22Rv1 (cell line): ENCODE measurements at regions not wholly inside any gene's neighbourhood (a gene's known extent, or its start where the extent isn't known, plus 50 kb on each side); places are given as distances from the start of the nearest gene placed in this dataset.

ENCODE experiments used
- H3K27ac ChIP-seq: fragments of 450-650 bp; 2 replicates; pipeline ENCODE4 v1.5.1; 2017
- ZFX ChIP-seq: fragments of 450-650 bp; IDR thresholded peaks from 2 replicates; pipeline ENCODE4 v1.6.1; 2017; ENCODE audit warnings: antibody characterized with exemption, borderline replicate concordance
- TF ChIP-seq, protein P1 (sequence below): fragments of 450-650 bp; IDR thresholded peaks from 2 replicates; pipeline ENCODE4 v1.5.1; 2017; ENCODE audit warnings: mild to moderate bottlenecking

DNA sequence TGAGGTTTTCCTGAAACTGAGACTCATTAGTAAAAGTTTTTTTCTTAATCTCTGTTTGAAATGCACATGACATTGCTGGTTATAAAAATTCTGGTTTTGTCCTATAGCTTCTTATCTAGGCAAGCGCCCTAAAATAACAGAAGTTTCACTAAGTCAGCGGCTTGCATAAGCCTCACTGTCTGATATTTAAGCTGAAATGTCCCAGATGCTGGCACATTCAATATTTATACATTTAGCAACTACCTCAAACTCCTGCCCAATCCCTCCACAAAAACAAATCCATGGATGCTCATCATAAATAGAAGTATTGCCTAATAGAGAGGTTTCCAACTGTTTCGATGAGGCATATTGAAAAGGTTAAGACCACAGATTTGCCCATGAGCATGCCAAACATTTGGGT lies 83.1 kb upstream of the EGR2 start:
- no peak for TF ChIP-seq ZFX
- TF ChIP-seq, protein P1, sequence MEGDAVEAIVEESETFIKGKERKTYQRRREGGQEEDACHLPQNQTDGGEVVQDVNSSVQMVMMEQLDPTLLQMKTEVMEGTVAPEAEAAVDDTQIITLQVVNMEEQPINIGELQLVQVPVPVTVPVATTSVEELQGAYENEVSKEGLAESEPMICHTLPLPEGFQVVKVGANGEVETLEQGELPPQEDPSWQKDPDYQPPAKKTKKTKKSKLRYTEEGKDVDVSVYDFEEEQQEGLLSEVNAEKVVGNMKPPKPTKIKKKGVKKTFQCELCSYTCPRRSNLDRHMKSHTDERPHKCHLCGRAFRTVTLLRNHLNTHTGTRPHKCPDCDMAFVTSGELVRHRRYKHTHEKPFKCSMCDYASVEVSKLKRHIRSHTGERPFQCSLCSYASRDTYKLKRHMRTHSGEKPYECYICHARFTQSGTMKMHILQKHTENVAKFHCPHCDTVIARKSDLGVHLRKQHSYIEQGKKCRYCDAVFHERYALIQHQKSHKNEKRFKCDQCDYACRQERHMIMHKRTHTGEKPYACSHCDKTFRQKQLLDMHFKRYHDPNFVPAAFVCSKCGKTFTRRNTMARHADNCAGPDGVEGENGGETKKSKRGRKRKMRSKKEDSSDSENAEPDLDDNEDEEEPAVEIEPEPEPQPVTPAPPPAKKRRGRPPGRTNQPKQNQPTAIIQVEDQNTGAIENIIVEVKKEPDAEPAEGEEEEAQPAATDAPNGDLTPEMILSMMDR: no peak
- no peak overlapping the region for H3K27ac ChIP-seq

DNA sequence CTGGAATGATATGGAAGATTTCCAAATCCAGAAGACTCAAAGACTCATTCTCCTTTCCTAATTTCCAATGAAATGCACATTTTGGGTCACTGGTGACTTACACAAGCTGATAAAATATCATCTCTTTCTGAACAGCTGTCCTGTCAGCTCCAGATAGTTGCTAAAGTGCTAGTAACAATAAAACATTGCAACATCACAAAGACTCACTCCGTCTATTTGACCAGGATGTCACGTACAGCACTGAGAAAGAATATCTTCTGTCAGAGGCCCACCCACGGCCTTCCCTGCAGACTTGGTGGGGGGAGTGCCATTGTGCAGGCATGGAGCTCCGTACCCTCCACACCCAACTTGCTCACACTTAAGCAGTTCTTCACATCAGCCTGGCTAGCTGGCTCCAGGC lies 78.9 kb upstream of the EGR2 start:
- no peak for TF ChIP-seq ZFX
- TF ChIP-seq, protein P1: no peak
- no peak overlapping the region for H3K27ac ChIP-seq

DNA sequence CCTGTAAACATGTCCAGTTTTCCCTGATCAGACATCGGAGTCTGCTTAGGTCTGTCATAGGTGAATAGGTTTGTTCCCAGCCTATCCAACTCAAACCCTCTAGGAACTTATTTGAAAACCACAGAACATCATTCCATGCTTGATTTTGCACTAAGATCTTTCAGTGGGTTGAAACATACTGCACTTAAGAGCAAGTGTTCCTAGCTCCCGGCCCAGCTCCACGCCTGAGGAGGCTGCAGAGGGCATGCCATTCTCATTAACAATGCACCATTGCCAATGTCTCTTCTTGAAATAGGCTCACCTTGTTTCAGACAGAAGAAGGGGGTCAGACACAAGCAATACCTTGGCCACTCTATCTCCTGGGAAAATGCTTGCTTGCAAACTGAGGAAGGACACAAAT lies 78.0 kb upstream of the EGR2 start:
- H3K27ac ChIP-seq: no peak overlapping the region
- no peak for TF ChIP-seq ZFX
- TF ChIP-seq, protein P1: no peak

GRCh38 chr10:62893036-62893435 lies 76.9 kb upstream of the EGR2 start:
- TF ChIP-seq, protein P1: no peak
- TF ChIP-seq ZFX: no peak

DNA sequence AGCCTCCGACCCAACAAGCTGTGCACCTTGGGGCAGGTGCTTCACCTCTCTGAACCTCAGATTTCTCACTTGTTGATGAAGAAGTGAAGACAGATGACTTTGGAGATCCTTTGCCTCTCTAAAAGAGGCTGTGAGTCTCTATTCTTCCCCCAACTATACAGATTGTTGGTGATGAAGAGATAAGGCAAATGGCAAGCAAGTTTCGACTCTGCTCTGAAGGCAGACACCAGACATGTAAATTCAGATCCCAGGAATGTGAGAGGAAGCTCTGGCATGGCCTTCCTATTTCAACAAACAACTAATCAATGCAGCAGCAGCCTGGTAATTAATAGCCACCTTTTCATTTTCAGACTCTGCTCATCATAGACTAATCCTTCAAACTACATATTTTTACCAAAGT lies 74.2 kb upstream of the EGR2 start:
- no peak for TF ChIP-seq ZFX
- TF ChIP-seq, protein P1: no peak
- no peak overlapping the region for H3K27ac ChIP-seq

More at GRCh38 chr10:62893036-62893435, 76.9 kb upstream of the EGR2 start:
- H3K27ac ChIP-seq: no peak overlapping the region

- TF ChIP-seq ZFX: no peak
- TF ChIP-seq, protein P1: no peak
- H3K27ac ChIP-seq: no peak overlapping the region
These were observed 71.5 kb upstream of the EGR2 start for GRCh38 chr10:62887642-62888041.

- no peak overlapping the region for H3K27ac ChIP-seq
- TF ChIP-seq ZFX: no peak
- TF ChIP-seq, protein P1: no peak
These were observed 69.7 kb upstream of the EGR2 start for GRCh38 chr10:62885684-62886461.
